Mucosa of descending colon (tissue), 3 donors: ENCODE measurements at regions not wholly inside any gene's neighbourhood (a gene's known extent, or its start where the extent isn't known, plus 50 kb on each side); places are given as distances from the start of the nearest gene placed in this dataset.
"Not testable (repeated sequence)": the region's sequence is repeated elsewhere in the genome, so short reads cannot be mapped to it uniquely, and the experiment has no call there.

Experiments
- ATAC-seq: fragments of 200-7000 bp; cut with Tn5 transposase; one replicate; pipeline ENCODE4 v1.9.1; 2020; ENCODE audit warnings: mild to moderate bottlenecking, moderate library complexity
- DNase-seq, 3 donors: peaks; one replicate each; pipeline ENCODE4 v3.0.0-alpha.2; 2020
- H3K36me3 ChIP-seq: fragments of 200-600 bp; one replicate; pipeline ENCODE4 v1.8.0; 2021; ENCODE audit warnings: low read depth, mild to moderate bottlenecking
- H3K4me1 ChIP-seq: fragments of 200-600 bp; one replicate; pipeline ENCODE4 v1.8.0; 2021; ENCODE audit warnings: low read depth, mild to moderate bottlenecking
- H3K4me3 ChIP-seq: fragments of 200-600 bp; one replicate; pipeline ENCODE4 v1.8.0; 2021; ENCODE audit warnings: mild to moderate bottlenecking
- H3K9me3 ChIP-seq: fragments of 200-600 bp; one replicate; pipeline ENCODE4 v1.8.0; 2021; ENCODE audit warnings: mild to moderate bottlenecking
- CTCF ChIP-seq: fragments of 200-600 bp; IDR thresholded peaks from one replicate; pipeline ENCODE4 v1.8.0; 2022; ENCODE audit warnings: antibody characterized with exemption, mild to moderate bottlenecking
- intact Hi-C, 2 donors: fragments of 100-400 bp; cut with DNase I in 1 of 2; cut with micrococcal nuclease in 1 of 2; formaldehyde crosslinking; loops; one replicate each; pipeline versions ENCODE4 v1.11.0 to v1.11.1; 2022; cut with DNase I, micrococcal nuclease
- donor health status: DM: no; HTN: no; CAD: no; lungs with moderate emphysema.
- donor health status: DM: no; HTN: no; CAD: no.
- donor health status: DM: no; HTN: yes; CAD: no.

- DNase-seq (peak; percentile 27 to 53 (median 52)), ATAC-seq (peak; percentile 56)
- TF ChIP-seq CTCF = no peak
- Histone ChIP-seq H3K4me3 (no peak overlapping the region), H3K4me1 (peaks cover 6% of the 10 kb centered on the region), H3K9me3 (no peaks in the 10 kb centered on the region), H3K36me3 (no peaks in the 10 kb centered on the region)
- intact Hi-C loops = no loop called here
Observed at GRCh38 chr1:112849425-112850033, 106.5 kb downstream of the SLC16A1 start.

- Histone ChIP-seq H3K36me3 (no peaks in the 10 kb centered on the region), H3K4me3 (no peak overlapping the region), H3K9me3 (no peaks in the 10 kb centered on the region), H3K4me1 (peaks cover 4% of the 10 kb centered on the region)
- intact Hi-C loops = no loop called here
- no peak for TF ChIP-seq CTCF
- ATAC-seq (peak; percentile 31), DNase-seq (no peak)
Observed at GRCh38 chr1:112841825-112842224, 114.2 kb downstream of the SLC16A1 start.

- intact Hi-C loops = no loop called here
- Histone ChIP-seq H3K36me3 (no peaks in the 10 kb centered on the region), H3K9me3 (no peaks in the 10 kb centered on the region), H3K4me1 (peaks cover 4% of the 10 kb centered on the region), H3K4me3 (no peak overlapping the region)
- TF ChIP-seq CTCF = no peak
- ATAC-seq (no peak), DNase-seq (peak in 1 of 3 donors; percentile 11)
Observed at GRCh38 chr1:112840631-112841624, 115.1 kb downstream of the SLC16A1 start.

DNA sequence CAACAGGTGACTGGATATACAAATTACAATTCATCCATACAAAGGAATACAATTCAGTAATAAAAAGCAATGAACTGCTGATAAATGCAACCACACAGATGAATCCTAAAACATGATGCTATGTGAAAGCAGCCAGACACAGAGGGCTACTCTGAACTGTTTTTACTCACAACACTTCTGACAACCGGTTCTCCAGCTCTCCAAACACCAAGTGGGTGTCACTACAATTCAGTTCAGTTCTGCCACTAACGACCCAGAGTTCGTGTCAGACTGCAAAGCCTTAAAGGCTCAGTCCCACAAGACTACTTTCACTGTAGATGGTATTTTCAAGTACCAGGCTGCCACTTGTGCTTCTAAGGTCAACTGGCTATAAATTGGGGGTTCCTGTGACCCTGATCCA lies 119.4 kb downstream of the SLC16A1 start:
- DNase-seq (no peak), ATAC-seq (no peak)
- intact Hi-C loops = no loop called here
- Histone ChIP-seq H3K36me3 (no peaks in the 10 kb centered on the region), H3K9me3 (no peaks in the 10 kb centered on the region), H3K4me1 (peaks cover 4% of the 10 kb centered on the region), H3K4me3 (no peak overlapping the region)
- TF ChIP-seq CTCF = no peak

DNA sequence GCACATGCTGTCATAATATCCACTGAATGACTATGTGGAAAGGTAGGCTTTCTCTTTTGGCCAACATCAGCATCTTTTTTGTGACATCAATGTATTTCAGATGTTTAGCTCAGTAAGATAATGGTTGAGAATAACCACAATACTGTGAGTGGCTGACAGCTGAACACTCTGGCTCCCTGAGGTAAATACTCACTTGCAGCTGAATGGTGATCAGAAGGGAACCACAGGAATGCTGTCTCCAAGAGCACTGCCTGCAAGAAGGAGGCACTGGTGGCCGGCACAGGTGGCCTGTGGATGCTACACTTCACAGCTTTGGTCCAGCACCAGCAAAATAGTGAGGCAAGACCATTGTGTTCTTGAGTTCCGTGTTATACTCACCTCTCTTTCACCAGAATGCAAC lies 118.7 kb upstream of the PPM1J start:
- no peak for TF ChIP-seq CTCF
- Histone ChIP-seq H3K4me1 (no peaks in the 10 kb centered on the region), H3K36me3 (no peaks in the 10 kb centered on the region), H3K9me3 (no peaks in the 10 kb centered on the region), H3K4me3 (no peak overlapping the region)
- DNase-seq (no peak), ATAC-seq (no peak)
- intact Hi-C loops = no loop called here

DNA sequence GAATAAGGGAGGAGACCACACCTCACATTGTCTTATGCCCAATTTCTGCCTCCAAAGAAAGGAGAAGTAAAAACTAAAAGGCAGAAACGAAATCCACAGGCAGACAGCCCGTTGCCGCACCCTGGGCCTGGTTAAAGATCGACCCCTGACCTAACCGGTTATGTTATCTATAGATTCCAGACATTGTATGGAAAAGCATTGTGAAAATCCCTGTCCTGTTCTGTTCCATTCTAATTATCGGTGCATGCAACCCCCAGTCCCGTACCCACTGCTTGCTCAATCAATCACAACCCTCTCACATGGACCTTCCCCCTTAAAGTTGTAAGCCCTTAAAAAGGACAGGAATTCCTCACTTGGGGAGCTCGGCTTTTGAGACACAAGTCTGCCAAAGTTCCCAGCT lies 117.1 kb upstream of the PPM1J start:
- ATAC-seq, DNase-seq, intact Hi-C loops, H3K9me3 ChIP-seq, H3K36me3 ChIP-seq, H3K4me1 ChIP-seq, H3K4me3 ChIP-seq: not testable (repeated sequence)

DNA sequence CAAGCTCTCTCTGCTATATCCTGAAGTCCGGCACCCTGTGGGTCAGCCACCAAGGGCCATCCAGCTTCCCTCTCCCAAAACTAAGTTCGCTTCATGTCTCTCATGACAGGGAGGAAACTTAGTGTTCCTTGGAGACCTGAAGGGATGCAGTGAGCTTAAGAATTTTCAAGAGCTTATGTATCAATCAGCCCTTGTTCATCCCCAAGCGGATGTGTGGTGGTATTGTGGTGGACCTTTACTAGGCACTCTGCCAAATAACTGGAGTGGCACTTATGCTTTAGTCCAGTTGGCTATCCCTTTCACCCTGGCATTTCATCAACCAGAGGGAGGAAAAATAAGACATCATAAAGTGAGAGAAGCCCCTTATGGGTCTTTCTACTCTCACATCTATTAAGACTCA lies 114.6 kb upstream of the PPM1J start:
- H3K9me3 ChIP-seq, intact Hi-C loops, H3K36me3 ChIP-seq, ATAC-seq, DNase-seq, H3K4me3 ChIP-seq, H3K4me1 ChIP-seq: not testable (repeated sequence)
